ENCODE measurements at regions not wholly inside any gene's neighbourhood (a gene's known extent, or its start where the extent isn't known, plus 50 kb on each side); places are given as distances from the start of the nearest gene placed in this dataset.

DNA sequence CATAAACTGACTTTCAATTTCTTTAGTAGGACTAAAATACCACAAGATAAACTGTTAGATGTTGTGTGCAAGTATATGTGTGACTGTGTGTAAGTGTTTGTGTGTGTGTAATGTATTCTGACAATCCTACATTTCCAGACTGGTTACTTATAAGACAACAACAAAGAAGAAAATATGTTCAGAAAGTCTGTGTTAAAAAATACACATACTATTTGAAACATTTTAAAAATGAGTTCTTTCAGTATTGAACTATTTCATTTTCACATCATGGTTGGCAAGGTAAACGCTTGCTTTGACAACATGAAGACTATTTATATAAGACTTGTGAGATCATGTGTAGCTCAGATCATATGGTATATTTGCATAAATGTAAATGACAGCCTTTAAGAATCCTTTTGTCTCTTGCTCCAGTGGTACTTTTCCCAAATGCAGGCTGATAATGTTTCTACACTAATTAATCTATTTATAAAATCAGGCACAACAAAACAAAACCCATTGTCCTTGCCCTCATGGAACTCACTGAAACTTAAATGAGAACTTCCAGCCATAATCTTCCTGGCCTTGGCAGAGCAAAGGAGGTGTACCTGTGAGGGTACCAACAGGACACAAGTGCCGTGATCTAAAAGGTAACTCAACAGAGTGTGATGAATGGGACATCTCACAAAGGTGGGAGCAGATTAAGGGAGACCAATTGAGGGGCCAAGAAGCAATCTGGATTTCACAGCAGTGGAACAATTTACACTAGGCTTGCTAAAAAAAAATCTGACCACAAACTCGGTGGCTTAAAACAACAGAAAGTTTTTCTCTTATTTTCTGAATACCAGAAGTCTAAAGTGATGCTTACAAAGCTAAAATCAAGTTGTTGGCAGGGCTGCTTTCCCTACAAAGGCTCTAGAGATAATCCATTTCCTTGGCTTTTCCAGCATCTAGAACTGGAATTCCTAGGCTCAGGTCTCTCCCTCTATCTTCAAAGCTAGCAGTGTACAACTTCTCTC is 349.0 kb downstream of the TBC1D4 start (continued):
- TF ChIP-seq RNF2 (IDR thresholded peaks at IDR 0.05; ENCODE audit: borderline replicate concordance, low read depth, low read length, missing control alignments, poor library complexity, severe bottlenecking) (no peak), CEBPB (IDR thresholded peaks at IDR 0.05; ENCODE audit: low read depth, low read length) (no peak), CHD2 (IDR thresholded peaks at IDR 0.05; ENCODE audit: low read length) (no peak), TAF7 (optimal IDR thresholded peaks at IDR 0.05; ENCODE audit: borderline replicate concordance, low read depth, low read length) (peak; percentile 82), HDAC6 (IDR thresholded peaks at IDR 0.05; ENCODE audit: low read depth, low read length) (no peak), RXRA (IDR thresholded peaks at IDR 0.05; ENCODE audit: insufficient read depth, low read depth, low read length) (no peak), EZH2 (IDR thresholded peaks at IDR 0.05; ENCODE audit: low read depth, low read length, severe bottlenecking) (no peak)
- TF ChIP-seq, protein P1, sequence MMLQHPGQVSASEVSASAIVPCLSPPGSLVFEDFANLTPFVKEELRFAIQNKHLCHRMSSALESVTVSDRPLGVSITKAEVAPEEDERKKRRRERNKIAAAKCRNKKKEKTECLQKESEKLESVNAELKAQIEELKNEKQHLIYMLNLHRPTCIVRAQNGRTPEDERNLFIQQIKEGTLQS (IDR thresholded peaks at IDR 0.05; ENCODE audit: insufficient read depth, low read depth, low read length) = no peak
- TF ChIP-seq, protein P2, sequence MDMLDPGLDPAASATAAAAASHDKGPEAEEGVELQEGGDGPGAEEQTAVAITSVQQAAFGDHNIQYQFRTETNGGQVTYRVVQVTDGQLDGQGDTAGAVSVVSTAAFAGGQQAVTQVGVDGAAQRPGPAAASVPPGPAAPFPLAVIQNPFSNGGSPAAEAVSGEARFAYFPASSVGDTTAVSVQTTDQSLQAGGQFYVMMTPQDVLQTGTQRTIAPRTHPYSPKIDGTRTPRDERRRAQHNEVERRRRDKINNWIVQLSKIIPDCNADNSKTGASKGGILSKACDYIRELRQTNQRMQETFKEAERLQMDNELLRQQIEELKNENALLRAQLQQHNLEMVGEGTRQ (IDR thresholded peaks at IDR 0.05; ENCODE audit: low read length) = no peak
